Duodenal mucosa (tissue), 2 donors: ENCODE measurements at regions not wholly inside any gene's neighbourhood (a gene's known extent, or its start where the extent isn't known, plus 50 kb on each side); places are given as distances from the start of the nearest gene placed in this dataset.

Experiments used
- H3K27ac ChIP-seq: one replicate; pipeline ENCODE4 v1.7.0; 2013; ENCODE audit warnings: low read depth, low read length
- H3K27me3 ChIP-seq, 2 donors: one replicate each; pipeline ENCODE4 v1.7.0; 2013; ENCODE audit warnings: low read length in 2 of 2, control low read depth in 1 of 2; ENCODE audit not compliant: insufficient read depth in 2 of 2, control insufficient read depth in 1 of 2
- H3K36me3 ChIP-seq, 2 donors: one replicate each; pipeline ENCODE4 v1.7.0; 2013; ENCODE audit warnings: low read length in 2 of 2, control low read depth in 1 of 2; ENCODE audit not compliant: insufficient read depth in 2 of 2, control insufficient read depth in 1 of 2
- H3K4me1 ChIP-seq, 2 donors: one replicate each; pipeline ENCODE4 v1.7.0; 2013; ENCODE audit warnings: low read length in 2 of 2, control low read depth in 1 of 2; ENCODE audit not compliant: insufficient read depth in 2 of 2, control insufficient read depth in 1 of 2
- H3K4me3 ChIP-seq, 2 donors: one replicate each; pipeline ENCODE4 v1.7.0; 2013; ENCODE audit warnings: low read length in 2 of 2, low read depth in 1 of 2
- H3K9ac ChIP-seq, 2 donors: one replicate each; pipeline ENCODE4 v1.7.0; 2013; ENCODE audit warnings: low read length in 2 of 2, low read depth in 1 of 2
- H3K9me3 ChIP-seq, 2 donors: one replicate each; pipeline ENCODE4 v1.7.0; 2013; ENCODE audit warnings: low read length in 2 of 2, control low read depth in 1 of 2; ENCODE audit not compliant: control insufficient read depth in 1 of 2

GRCh38 chr9:79259858-79260257, 311.9 kb upstream of the TLE4 start:
- peaks cover 0 to 15% of the 10 kb centered on the region in 2 donors for H3K27me3 ChIP-seq
- H3K36me3 ChIP-seq, result no peaks in the 10 kb centered on the region
- no peaks in the 10 kb centered on the region for H3K9me3 ChIP-seq
- no peak overlapping the region for H3K27ac ChIP-seq
- H3K4me1 ChIP-seq, result no peaks in the 10 kb centered on the region
- no peak overlapping the region for H3K4me3 ChIP-seq
- H3K9ac ChIP-seq, result no peak overlapping the region

- H3K36me3 ChIP-seq, result no peaks in the 10 kb centered on the region
- no peak overlapping the region for H3K27ac ChIP-seq
- no peak overlapping the region for H3K9ac ChIP-seq
- no peak overlapping the region for H3K4me3 ChIP-seq
- no peaks in the 10 kb centered on the region for H3K27me3 ChIP-seq
- H3K9me3 ChIP-seq, result no peaks in the 10 kb centered on the region
- H3K4me1 ChIP-seq, result no peaks in the 10 kb centered on the region
Observed at GRCh38 chr9:79263628-79264027, 308.1 kb upstream of the TLE4 start.

GRCh38 chr9:79264041-79264440, 307.7 kb upstream of the TLE4 start:
- H3K4me1 ChIP-seq, result no peaks in the 10 kb centered on the region
- H3K4me3 ChIP-seq, result no peak overlapping the region

GRCh38 chr9:79264511-79265355, 307.0 kb upstream of the TLE4 start:
- Histone ChIP-seq H3K9me3 (no peaks in the 10 kb centered on the region), H3K4me3 (no peak overlapping the region), H3K9ac (no peak overlapping the region), H3K36me3 (no peaks in the 10 kb centered on the region), H3K4me1 (no peaks in the 10 kb centered on the region), H3K27ac (no peak overlapping the region), H3K27me3 (no peaks in the 10 kb centered on the region)

More at GRCh38 chr9:79264041-79264440, 307.7 kb upstream of the TLE4 start:
- H3K27me3 ChIP-seq, result no peaks in the 10 kb centered on the region
- H3K9ac ChIP-seq, result no peak overlapping the region
- H3K27ac ChIP-seq, result no peak overlapping the region
- no peaks in the 10 kb centered on the region for H3K36me3 ChIP-seq
- no peaks in the 10 kb centered on the region for H3K9me3 ChIP-seq

GRCh38 chr9:79266986-79267385, 304.8 kb upstream of the TLE4 start:
- Histone ChIP-seq H3K9me3 (no peaks in the 10 kb centered on the region), H3K27me3 (no peaks in the 10 kb centered on the region), H3K27ac (no peak overlapping the region), H3K9ac (no peak overlapping the region), H3K36me3 (no peaks in the 10 kb centered on the region), H3K4me3 (no peak overlapping the region), H3K4me1 (no peaks in the 10 kb centered on the region)

GRCh38 chr9:79268806-79269205, 303.0 kb upstream of the TLE4 start:
- Histone ChIP-seq H3K9ac (no peak overlapping the region), H3K36me3 (no peaks in the 10 kb centered on the region), H3K4me1 (no peaks in the 10 kb centered on the region), H3K27ac (no peak overlapping the region), H3K27me3 (no peaks in the 10 kb centered on the region), H3K9me3 (no peaks in the 10 kb centered on the region), H3K4me3 (no peak overlapping the region)

- no peak overlapping the region for H3K4me3 ChIP-seq
- H3K9me3 ChIP-seq, result no peaks in the 10 kb centered on the region
- H3K36me3 ChIP-seq, result no peaks in the 10 kb centered on the region
- H3K27ac ChIP-seq, result no peak overlapping the region
- H3K4me1 ChIP-seq, result no peaks in the 10 kb centered on the region
- H3K9ac ChIP-seq, result no peak overlapping the region
- no peaks in the 10 kb centered on the region for H3K27me3 ChIP-seq
Observed at GRCh38 chr9:79273311-79273710, 298.5 kb upstream of the TLE4 start.

- H3K36me3 ChIP-seq, result no peaks in the 10 kb centered on the region
Observed at GRCh38 chr9:79279356-79279755, 292.4 kb upstream of the TLE4 start.

GRCh38 chr9:79280691-79281090, 291.1 kb upstream of the TLE4 start:
- no peak overlapping the region for H3K27ac ChIP-seq
- no peaks in the 10 kb centered on the region for H3K36me3 ChIP-seq
- no peaks in the 10 kb centered on the region for H3K9me3 ChIP-seq
- no peak overlapping the region for H3K4me3 ChIP-seq
- no peaks in the 10 kb centered on the region for H3K27me3 ChIP-seq
- H3K9ac ChIP-seq, result no peak overlapping the region
- H3K4me1 ChIP-seq, result no peaks in the 10 kb centered on the region

More at GRCh38 chr9:79279356-79279755, 292.4 kb upstream of the TLE4 start:
- Histone ChIP-seq H3K9ac (no peak overlapping the region), H3K27ac (no peak overlapping the region), H3K4me3 (no peak overlapping the region), H3K9me3 (no peaks in the 10 kb centered on the region), H3K27me3 (no peaks in the 10 kb centered on the region), H3K4me1 (no peaks in the 10 kb centered on the region)

GRCh38 chr9:79284081-79284480, 287.7 kb upstream of the TLE4 start:
- Histone ChIP-seq H3K4me3 (no peak overlapping the region), H3K9me3 (no peaks in the 10 kb centered on the region), H3K36me3 (no peaks in the 10 kb centered on the region), H3K27ac (no peak overlapping the region), H3K27me3 (no peaks in the 10 kb centered on the region), H3K9ac (no peak overlapping the region), H3K4me1 (no peaks in the 10 kb centered on the region)
